NT2/D1 (cell line): ENCODE measurements at regions not wholly inside any gene's neighbourhood (a gene's known extent, or its start where the extent isn't known, plus 50 kb on each side); places are given as distances from the start of the nearest gene placed in this dataset.

Experiments
- SUZ12 ChIP-seq: IDR thresholded peaks from 2 replicates; pipeline ENCODE4 v1.6.1; 2011; ENCODE audit not compliant: insufficient read length, insufficient read depth; ENCODE audit errors: extremely low read depth
- YY1 ChIP-seq: IDR thresholded peaks from 2 replicates; pipeline ENCODE4 v1.6.1; 2011; ENCODE audit not compliant: insufficient read length, insufficient read depth
- ZNF274 ChIP-seq: IDR thresholded peaks from 2 replicates; pipeline ENCODE4 v1.6.1; 2011; ENCODE audit warnings: mild to moderate bottlenecking, low read depth, low read length

GRCh38 chr5:113764382-113764781, 250.9 kb downstream of the YTHDC2 start:
- no peak for TF ChIP-seq YY1
- TF ChIP-seq ZNF274 = no peak
- no peak for TF ChIP-seq SUZ12
